22Rv1 (cell line): ENCODE measurements at regions not wholly inside any gene's neighbourhood (a gene's known extent, or its start where the extent isn't known, plus 50 kb on each side); places are given as distances from the start of the nearest gene placed in this dataset.

Source experiments
- ZFX ChIP-seq: fragments of 450-650 bp; IDR thresholded peaks from 2 replicates; pipeline ENCODE4 v1.6.1; 2017; ENCODE audit warnings: antibody characterized with exemption, borderline replicate concordance
- TF ChIP-seq, protein P1 (sequence below): fragments of 450-650 bp; IDR thresholded peaks from 2 replicates; pipeline ENCODE4 v1.5.1; 2017; ENCODE audit warnings: mild to moderate bottlenecking

DNA sequence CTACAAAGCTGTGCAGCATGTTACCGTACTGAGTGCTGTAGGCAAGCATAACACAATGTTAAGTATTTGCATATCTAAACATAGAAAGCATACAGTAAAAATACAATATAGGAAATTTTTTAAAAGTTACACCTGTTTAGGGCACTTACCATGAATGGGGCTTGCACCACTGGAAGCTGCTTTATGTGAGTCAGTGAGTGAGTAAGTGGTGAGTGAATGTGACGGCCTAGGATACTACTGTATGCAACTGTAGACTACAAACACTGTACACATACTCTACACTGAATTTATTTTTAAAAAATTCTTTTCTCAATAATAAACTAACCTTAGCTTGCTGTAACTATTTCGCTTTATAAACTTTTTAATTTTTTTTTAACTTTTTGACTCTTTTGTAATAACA is 82.1 kb upstream of the FSCB start:
- TF ChIP-seq, protein P1, sequence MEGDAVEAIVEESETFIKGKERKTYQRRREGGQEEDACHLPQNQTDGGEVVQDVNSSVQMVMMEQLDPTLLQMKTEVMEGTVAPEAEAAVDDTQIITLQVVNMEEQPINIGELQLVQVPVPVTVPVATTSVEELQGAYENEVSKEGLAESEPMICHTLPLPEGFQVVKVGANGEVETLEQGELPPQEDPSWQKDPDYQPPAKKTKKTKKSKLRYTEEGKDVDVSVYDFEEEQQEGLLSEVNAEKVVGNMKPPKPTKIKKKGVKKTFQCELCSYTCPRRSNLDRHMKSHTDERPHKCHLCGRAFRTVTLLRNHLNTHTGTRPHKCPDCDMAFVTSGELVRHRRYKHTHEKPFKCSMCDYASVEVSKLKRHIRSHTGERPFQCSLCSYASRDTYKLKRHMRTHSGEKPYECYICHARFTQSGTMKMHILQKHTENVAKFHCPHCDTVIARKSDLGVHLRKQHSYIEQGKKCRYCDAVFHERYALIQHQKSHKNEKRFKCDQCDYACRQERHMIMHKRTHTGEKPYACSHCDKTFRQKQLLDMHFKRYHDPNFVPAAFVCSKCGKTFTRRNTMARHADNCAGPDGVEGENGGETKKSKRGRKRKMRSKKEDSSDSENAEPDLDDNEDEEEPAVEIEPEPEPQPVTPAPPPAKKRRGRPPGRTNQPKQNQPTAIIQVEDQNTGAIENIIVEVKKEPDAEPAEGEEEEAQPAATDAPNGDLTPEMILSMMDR = no peak
- no peak for TF ChIP-seq ZFX
